Psoas muscle (tissue), 7 donors: ENCODE measurements at regions not wholly inside any gene's neighbourhood (a gene's known extent, or its start where the extent isn't known, plus 50 kb on each side); places are given as distances from the start of the nearest gene placed in this dataset.

Experiments
- ATAC-seq, 4 donors: fragments of 200-7000 bp; cut with Tn5 transposase; one replicate each; pipeline ENCODE4 v1.9.1; 2020; ENCODE audit warnings: moderate library complexity in 3 of 4, mild to moderate bottlenecking in 2 of 4
- DNase-seq, 2 donors: peaks; one replicate each; pipeline ENCODE4 v3.0.0-alpha.2; 2020
- H3K27ac ChIP-seq: fragments of 200-600 bp; one replicate; pipeline ENCODE4 v1.8.0; 2022
- H3K27me3 ChIP-seq, 3 donors: fragments of 200-600 bp in 1 of 3; one replicate each; pipeline versions ENCODE4 v1.6.1 to v1.8.0; 2013 to 2022; ENCODE audit warnings: low read length in 2 of 3, mild to moderate bottlenecking in 2 of 3, moderate library complexity in 1 of 3; ENCODE audit not compliant: insufficient read depth in 3 of 3
- H3K36me3 ChIP-seq, 2 donors: fragments of 200-600 bp in 1 of 2; one replicate each; pipeline versions ENCODE4 v1.6.1 to v1.8.0; 2013 to 2022; ENCODE audit warnings: low read depth in 1 of 2, mild to moderate bottlenecking in 1 of 2, moderate library complexity in 1 of 2; ENCODE audit not compliant: insufficient read depth in 1 of 2
- H3K4me1 ChIP-seq: fragments of 200-600 bp; one replicate; pipeline ENCODE4 v1.8.0; 2022
- H3K4me3 ChIP-seq: fragments of 200-600 bp; one replicate; pipeline ENCODE4 v1.8.0; 2022; ENCODE audit warnings: mild to moderate bottlenecking
- H3K9me3 ChIP-seq: fragments of 200-600 bp; one replicate; pipeline ENCODE4 v1.8.0; 2022
- WGBS, 3 donors: extraction: QIAGEN DNeasy Blood & Tissue Kit; methylation state at CpG; one replicate each; pipeline versions ENCODE4 v1.1.6 to v1.1.7; 2013; 5-methylcytosine and 5-hydroxymethylcytosine counted together
- intact Hi-C, 2 donors: fragments of 100-400 bp; cut with DNase I; formaldehyde crosslinking; loops; one replicate each; pipeline versions ENCODE4 v1.11.0 to v1.14.2; 2022
- TF ChIP-seq, protein P1 (sequence below): fragments of 200-600 bp; IDR thresholded peaks from one replicate; pipeline ENCODE4 v1.8.0; 2022; ENCODE audit warnings: antibody characterized with exemption
- donor health status: healthy with polysubstance abuse.
- donor health status: DM: no; HTN: no; CAD: no; lungs with moderate emphysema.
- donor health status: Bipolar disorder and iron deficiency.
- donor health status: healthy.
- donor health status: DM: yes; HTN: yes; CAD: no.
- donor health status: DM: no; HTN: no; CAD: no.
- donor health status: DM: yes; HTN: yes; CAD: no.

DNA sequence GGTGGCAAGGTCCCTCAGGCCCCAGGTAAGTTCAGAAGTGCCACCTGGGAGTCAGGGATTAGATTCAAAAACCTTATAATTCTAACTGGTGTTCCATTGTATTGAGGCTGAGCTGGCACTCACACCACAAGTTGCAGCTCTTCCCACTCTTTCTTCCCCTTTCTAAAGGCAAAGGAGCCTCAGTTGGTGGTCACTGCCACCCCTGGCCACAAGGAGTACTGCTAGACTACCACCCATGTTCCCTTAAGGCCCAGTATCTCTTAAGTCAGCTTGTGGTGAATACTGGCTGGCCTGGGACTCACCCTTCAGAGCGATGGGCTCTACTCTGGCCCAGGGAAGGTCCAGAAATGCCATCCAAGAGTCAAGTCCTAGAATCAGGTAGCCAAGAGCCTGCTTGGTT is 421.1 kb upstream of the KHDRBS2 start:
- Histone ChIP-seq H3K36me3 (no peaks in the 10 kb centered on the region), H3K9me3 (no peaks in the 10 kb centered on the region), H3K4me3 (no peak overlapping the region), H3K27ac (no peak overlapping the region), H3K4me1 (no peaks in the 10 kb centered on the region), H3K27me3 (no peaks in the 10 kb centered on the region)
- ATAC-seq (no peak), DNase-seq (no peak)
- intact Hi-C loops: no loop called here
- TF ChIP-seq, protein P1, sequence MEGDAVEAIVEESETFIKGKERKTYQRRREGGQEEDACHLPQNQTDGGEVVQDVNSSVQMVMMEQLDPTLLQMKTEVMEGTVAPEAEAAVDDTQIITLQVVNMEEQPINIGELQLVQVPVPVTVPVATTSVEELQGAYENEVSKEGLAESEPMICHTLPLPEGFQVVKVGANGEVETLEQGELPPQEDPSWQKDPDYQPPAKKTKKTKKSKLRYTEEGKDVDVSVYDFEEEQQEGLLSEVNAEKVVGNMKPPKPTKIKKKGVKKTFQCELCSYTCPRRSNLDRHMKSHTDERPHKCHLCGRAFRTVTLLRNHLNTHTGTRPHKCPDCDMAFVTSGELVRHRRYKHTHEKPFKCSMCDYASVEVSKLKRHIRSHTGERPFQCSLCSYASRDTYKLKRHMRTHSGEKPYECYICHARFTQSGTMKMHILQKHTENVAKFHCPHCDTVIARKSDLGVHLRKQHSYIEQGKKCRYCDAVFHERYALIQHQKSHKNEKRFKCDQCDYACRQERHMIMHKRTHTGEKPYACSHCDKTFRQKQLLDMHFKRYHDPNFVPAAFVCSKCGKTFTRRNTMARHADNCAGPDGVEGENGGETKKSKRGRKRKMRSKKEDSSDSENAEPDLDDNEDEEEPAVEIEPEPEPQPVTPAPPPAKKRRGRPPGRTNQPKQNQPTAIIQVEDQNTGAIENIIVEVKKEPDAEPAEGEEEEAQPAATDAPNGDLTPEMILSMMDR: no peak
- 60 to 93% (median 78%) methylated on average over 1 of the region's 1 CpG for WGBS, 3 donors

DNA sequence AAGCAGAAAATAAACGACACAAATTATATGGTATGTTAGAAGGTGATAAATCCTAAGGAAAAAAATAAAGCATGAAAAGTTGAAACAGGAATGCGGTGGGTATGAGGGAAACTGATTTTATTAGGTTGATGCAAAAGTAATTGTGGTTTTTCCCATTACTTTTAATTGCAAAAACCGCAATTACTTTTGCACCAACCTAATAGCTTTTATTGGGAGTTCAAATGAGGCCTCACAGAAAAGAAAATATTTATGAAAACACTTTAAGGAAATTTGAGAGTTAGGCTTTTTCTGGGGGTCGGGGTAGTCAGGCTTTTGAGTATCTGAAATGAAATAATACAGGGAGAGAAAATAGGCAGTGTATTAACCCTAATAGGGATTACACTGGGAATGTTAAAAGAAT is 397.0 kb upstream of the KHDRBS2 start:
- Histone ChIP-seq H3K36me3 (no peaks in the 10 kb centered on the region), H3K9me3 (no peaks in the 10 kb centered on the region), H3K27me3 (no peaks in the 10 kb centered on the region), H3K27ac (no peak overlapping the region), H3K4me1 (no peaks in the 10 kb centered on the region), H3K4me3 (no peak overlapping the region)
- no peak for DNase-seq
- TF ChIP-seq, protein P1: no peak
- WGBS, 3 donors: 63 to 67% (median 63%) methylated on average over 4 of the region's 4 CpGs
- no peak for ATAC-seq
- intact Hi-C loops: no loop called here

DNA sequence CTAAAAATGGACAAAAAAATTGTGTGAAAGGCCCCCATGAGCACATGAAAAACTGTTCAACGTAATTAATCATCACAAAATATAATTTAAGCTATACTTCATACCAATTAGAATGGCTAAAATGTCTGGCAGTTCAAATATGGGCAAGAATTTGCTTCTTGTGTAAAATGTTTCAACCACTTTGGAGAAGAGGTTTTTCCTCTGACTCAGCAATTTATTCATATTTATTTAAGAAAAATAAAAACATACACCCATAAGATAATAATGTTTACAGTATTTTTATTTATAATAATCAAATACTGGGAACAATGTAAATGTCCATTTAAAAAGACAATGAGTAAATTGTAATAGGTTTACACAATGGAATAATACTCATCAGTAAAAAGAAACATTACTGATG is 395.1 kb upstream of the KHDRBS2 start:
- H3K9me3 ChIP-seq: peaks cover 7% of the 10 kb centered on the region
- 22 to 36% (median 29%) methylated on average over 1 of the region's 1 CpG for WGBS, 3 donors
- H3K4me3 ChIP-seq: no peak overlapping the region
- ATAC-seq: no peak
- DNase-seq: no peak
- H3K4me1 ChIP-seq: no peaks in the 10 kb centered on the region
- no peaks in the 10 kb centered on the region for H3K36me3 ChIP-seq
- no peaks in the 10 kb centered on the region for H3K27me3 ChIP-seq
- TF ChIP-seq, protein P1: no peak
- H3K27ac ChIP-seq: no peak overlapping the region
- intact Hi-C loops: no loop called here

DNA sequence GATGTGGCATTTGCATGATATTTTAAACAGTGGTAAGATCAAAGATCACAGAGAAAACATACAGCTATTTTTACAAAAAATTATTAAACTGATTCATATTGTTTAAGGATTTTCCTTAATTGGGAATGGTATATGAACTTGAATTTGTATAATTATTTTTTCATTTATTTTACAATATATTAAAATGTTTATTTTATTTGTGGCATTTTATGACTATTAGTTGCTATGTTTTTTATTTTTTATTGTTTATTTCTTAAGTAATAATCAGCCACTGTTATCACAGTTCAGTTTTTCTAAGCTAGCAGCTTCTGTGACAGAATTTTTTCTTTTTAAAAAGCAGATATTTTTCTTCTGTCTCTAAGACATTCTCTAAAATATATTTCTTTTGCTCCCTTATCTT is 387.0 kb upstream of the KHDRBS2 start:
- intact Hi-C loops: no loop called here
- H3K27ac ChIP-seq: no peak overlapping the region
- no peaks in the 10 kb centered on the region for H3K36me3 ChIP-seq
- H3K4me1 ChIP-seq: no peaks in the 10 kb centered on the region
- H3K4me3 ChIP-seq: no peak overlapping the region
- TF ChIP-seq, protein P1: no peak
- H3K27me3 ChIP-seq: no peaks in the 10 kb centered on the region
- no peak for DNase-seq
- peaks cover 7% of the 10 kb centered on the region for H3K9me3 ChIP-seq
- no peak for ATAC-seq

DNA sequence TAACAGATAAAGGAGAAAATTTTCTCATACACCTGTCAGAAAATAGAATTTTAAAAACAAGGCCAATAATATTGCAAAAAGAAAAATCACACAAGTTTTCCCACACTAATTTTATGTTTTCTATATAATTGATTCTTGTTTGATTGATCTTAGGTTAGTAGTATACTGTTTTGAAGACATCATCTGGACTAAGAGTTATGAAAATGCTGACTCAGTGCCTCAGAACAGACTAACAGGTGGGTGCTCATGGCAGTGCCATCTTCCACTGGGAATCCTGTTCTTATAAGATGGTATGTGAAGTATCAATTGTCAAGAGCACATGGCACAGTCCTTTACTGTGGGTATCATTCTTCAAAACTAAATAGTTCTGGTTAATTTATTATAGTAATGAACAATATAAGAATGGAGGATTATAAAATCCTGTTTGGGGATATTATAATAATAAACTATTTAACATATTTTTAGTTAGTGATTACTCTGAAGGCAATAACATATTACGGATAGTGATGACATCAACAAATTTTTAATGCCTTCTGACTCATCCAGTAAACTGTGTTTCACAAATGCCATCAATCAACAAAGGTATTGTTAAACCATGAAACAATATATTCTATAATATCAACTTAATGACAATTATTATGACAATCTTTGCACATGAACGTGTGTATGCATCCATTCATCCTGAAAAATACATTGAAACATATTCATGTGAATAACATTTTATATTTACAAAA is 384.6 kb upstream of the KHDRBS2 start:
- no peaks in the 10 kb centered on the region for H3K27me3 ChIP-seq
- DNase-seq: no peak
- ATAC-seq: no peak
- TF ChIP-seq, protein P1: no peak
- 65 to 73% (median 73%) methylated on average over 2 of the region's 2 CpGs for WGBS, 3 donors
- intact Hi-C loops: no loop called here
- H3K9me3 ChIP-seq: no peaks in the 10 kb centered on the region
- no peak overlapping the region for H3K4me3 ChIP-seq
- H3K36me3 ChIP-seq: no peaks in the 10 kb centered on the region
- no peaks in the 10 kb centered on the region for H3K4me1 ChIP-seq
- no peak overlapping the region for H3K27ac ChIP-seq
